GM06990 (cell line): ENCODE measurements at regions not wholly inside any gene's neighbourhood (a gene's known extent, or its start where the extent isn't known, plus 50 kb on each side); places are given as distances from the start of the nearest gene placed in this dataset.

ENCODE experiments used
- DNase-seq: peaks from one replicate; pipeline ENCODE4 v3.0.0-alpha.2; 2011; ENCODE audit not compliant: insufficient read length; ENCODE audit errors: extremely low read depth
- H3K27me3 ChIP-seq: replicated peaks from 2 replicates; pipeline ENCODE4 v1.6.0; 2011; ENCODE audit warnings: low read length; ENCODE audit not compliant: control insufficient read depth, insufficient read depth
- H3K36me3 ChIP-seq: 2 replicates; pipeline ENCODE4 v1.5.1; 2011; ENCODE audit warnings: low read length; ENCODE audit not compliant: control insufficient read depth, insufficient read depth
- H3K4me3 ChIP-seq: replicated peaks from 2 replicates; pipeline ENCODE4 v1.5.1; 2011; ENCODE audit warnings: low read depth, mild to moderate bottlenecking, control low read depth, low read length
- TF ChIP-seq, protein P1 (sequence below): IDR thresholded peaks from 2 replicates; pipeline ENCODE4 v1.5.1; 2011; ENCODE audit warnings: low read length, control low read depth, mild to moderate bottlenecking, inconsistent platforms; ENCODE audit not compliant: insufficient read depth, poor library complexity, severe bottlenecking

DNA sequence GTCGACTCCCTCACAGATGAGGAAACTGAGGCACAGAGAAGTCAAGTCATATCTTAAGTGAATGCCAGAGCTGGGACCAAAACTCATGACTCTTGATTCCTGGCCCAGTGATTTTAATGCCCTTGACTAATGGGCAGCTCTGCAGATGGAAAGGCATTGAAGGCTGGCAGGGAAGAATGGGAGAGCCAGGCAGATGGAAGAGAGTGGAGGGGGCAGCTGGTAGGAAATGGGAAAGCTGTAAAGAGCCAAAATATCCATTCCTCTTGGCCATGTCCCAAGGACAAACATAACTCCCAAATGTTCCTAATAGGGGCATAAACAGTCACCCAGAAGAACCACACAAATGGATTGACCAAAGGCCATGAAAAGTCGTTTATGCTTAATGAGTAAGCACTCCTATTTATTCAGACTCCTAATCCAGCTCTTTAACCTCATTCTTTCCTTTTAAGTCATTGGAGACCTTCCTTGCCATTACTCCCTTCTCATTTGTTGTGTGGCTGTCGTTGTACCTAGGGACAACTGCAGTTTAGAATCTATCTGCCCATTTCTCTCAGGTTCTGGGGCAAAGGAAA is 330.5 kb upstream of the ROPN1 start:
- DNase-seq = no peak
- TF ChIP-seq, protein P1, sequence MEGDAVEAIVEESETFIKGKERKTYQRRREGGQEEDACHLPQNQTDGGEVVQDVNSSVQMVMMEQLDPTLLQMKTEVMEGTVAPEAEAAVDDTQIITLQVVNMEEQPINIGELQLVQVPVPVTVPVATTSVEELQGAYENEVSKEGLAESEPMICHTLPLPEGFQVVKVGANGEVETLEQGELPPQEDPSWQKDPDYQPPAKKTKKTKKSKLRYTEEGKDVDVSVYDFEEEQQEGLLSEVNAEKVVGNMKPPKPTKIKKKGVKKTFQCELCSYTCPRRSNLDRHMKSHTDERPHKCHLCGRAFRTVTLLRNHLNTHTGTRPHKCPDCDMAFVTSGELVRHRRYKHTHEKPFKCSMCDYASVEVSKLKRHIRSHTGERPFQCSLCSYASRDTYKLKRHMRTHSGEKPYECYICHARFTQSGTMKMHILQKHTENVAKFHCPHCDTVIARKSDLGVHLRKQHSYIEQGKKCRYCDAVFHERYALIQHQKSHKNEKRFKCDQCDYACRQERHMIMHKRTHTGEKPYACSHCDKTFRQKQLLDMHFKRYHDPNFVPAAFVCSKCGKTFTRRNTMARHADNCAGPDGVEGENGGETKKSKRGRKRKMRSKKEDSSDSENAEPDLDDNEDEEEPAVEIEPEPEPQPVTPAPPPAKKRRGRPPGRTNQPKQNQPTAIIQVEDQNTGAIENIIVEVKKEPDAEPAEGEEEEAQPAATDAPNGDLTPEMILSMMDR = no peak

DNA sequence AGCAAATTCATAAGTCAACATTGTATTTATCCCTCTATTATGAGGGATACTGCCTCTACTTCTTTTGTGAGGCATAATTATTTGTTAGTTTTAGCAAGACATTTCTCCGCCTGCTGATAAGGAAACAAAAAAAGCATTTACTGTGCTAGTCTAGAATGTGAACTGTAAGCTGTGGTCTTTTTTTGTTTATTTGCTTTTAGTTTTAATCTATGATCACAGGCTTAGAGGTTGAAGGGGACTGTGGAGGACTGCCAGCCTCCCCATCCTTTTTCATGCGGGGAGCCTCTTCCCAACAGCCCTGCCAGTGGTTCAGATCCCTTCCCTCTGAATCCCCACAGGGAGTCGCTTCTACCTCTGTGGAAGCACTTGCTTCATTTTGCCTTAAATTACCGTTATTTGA is 331.0 kb upstream of the ROPN1 start:
- DNase-seq = no peak
- H3K36me3 ChIP-seq = no peaks in the 10 kb centered on the region
- no peaks in the 10 kb centered on the region; the same call in 1 of the 2 replicates for H3K27me3 ChIP-seq
- TF ChIP-seq, protein P1 = no peak
- no peak overlapping the region for H3K4me3 ChIP-seq

More for the DNA sequence above, 330.5 kb upstream of the ROPN1 start:
- H3K27me3 ChIP-seq = no peaks in the 10 kb centered on the region; the same call in 1 of the 2 replicates
- H3K36me3 ChIP-seq = no peaks in the 10 kb centered on the region
- H3K4me3 ChIP-seq = no peak overlapping the region

DNA sequence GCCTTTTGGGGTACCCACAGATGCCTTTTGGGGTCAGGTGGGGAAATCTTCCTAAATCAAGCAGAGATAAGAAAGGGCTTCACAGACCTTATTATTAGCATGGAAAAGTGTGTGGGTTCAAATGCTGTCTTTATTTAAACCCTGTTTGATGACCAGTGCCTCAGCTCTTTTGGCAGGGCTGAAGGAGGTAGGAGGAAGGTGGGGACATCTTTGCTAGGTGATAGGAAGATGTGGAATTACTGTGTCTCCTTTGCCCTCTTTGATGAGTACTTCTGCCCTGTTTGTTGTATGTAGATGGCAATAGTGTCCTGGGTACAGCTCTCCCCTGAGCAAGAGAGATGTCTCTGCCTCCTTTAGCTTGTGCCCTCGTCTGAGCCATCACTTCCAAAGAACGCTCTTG is 333.3 kb upstream of the ROPN1 start:
- DNase-seq = no peak
- Histone ChIP-seq H3K27me3 (no peaks in the 10 kb centered on the region; the same call in 1 of the 2 replicates), H3K36me3 (no peaks in the 10 kb centered on the region), H3K4me3 (no peak overlapping the region)
- TF ChIP-seq, protein P1 = no peak

DNA sequence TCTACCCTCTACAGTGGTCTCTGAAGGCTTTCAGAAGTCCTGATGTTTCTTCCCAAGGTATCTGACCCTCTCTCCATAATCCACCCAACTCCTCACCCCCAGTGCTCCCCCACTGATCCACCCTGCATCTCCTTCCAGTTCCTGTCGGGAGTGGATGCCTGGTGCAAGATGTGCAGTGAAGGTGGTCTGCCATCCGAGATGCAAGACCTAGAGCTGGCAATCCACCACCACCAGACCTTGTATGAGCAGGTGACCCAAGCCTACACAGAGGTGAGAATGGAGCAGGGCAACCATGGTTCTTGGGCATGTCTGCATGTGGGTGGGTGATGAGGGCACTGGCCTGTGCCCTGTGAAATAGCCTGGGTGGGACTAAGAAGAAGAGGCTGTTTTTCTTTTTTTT is 337.8 kb upstream of the ROPN1 start:
- no peak overlapping the region for H3K4me3 ChIP-seq
- DNase-seq = no peak
- no peaks in the 10 kb centered on the region for H3K36me3 ChIP-seq
- TF ChIP-seq, protein P1 = no peak
- no peaks in the 10 kb centered on the region; the same call in 1 of the 2 replicates for H3K27me3 ChIP-seq

DNA sequence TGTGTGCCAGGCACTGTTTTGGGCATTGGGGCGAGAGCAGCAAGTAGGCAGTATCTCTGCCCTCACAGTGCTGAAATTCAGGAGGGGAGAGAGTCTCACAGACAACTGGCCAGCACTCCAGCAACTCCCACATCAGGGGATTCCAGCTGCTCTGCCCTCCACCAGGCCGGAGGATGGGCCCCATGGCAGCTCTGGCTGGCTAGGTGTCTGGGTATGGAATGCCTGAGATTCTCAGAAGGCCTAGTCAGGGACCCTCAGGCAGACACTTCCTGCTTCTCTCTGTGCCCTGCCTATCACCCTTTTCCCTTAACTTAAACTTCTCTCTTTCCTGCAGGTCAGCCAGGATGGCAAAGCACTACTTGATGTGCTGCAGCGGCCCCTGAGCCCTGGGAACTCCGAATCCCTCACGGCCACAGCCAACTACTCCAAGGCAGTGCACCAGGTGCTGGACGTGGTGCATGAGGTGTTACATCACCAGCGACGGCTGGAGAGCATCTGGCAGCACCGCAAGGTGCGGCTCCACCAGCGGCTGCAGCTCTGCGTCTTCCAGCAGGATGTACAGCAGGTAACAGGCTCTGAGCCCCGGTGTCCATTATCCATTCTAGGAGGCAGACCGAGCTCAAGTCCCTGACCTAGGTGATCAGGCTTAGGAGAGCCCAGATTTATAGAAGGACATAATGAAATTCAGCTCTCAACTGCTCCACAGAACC is 342.2 kb upstream of the ROPN1 start:
- no peak for DNase-seq

More for the DNA sequence above, 342.2 kb upstream of the ROPN1 start:
- Histone ChIP-seq H3K36me3 (no peaks in the 10 kb centered on the region; the same call in 1 of the 2 replicates), H3K4me3 (no peak overlapping the region), H3K27me3 (no peaks in the 10 kb centered on the region; the same call in 1 of the 2 replicates)
- TF ChIP-seq, protein P1 = no peak
